GM19351 (cell line): ENCODE measurements at regions not wholly inside any gene's neighbourhood (a gene's known extent, or its start where the extent isn't known, plus 50 kb on each side); places are given as distances from the start of the nearest gene placed in this dataset.
A peak's percentile ranks its signal among the peaks of the same experiment; 100 is the strongest.

Source experiments
- ATAC-seq: cut with Tn5 transposase; IDR thresholded peaks from one replicate; pipeline ENCODE4 v1.9.1; 2021; ENCODE audit warnings: mild to moderate bottlenecking, moderate library complexity; ENCODE audit not compliant: unreplicated experiment

GRCh38 chr21:43364261-43364510 lies 62.7 kb downstream of the SIK1 start:
- no peak for ATAC-seq

- ATAC-seq: no peak
These were observed 63.2 kb downstream of the SIK1 start for GRCh38 chr21:43363506-43364260.

GRCh38 chr21:43362915-43363314 lies 64.0 kb downstream of the SIK1 start:
- ATAC-seq: no peak

GRCh38 chr21:43362321-43362791 lies 64.6 kb downstream of the SIK1 start:
- no peak for ATAC-seq

- peak; percentile 71 for ATAC-seq
These were observed 65.2 kb downstream of the SIK1 start for GRCh38 chr21:43361493-43362296.

GRCh38 chr21:43361127-43361492 lies 65.8 kb downstream of the SIK1 start:
- ATAC-seq: no peak

- no peak for ATAC-seq
These were observed 66.3 kb downstream of the SIK1 start for GRCh38 chr21:43360441-43361126.

GRCh38 chr21:43358940-43359822 lies 67.8 kb downstream of the SIK1 start:
- no peak for ATAC-seq

- no peak for ATAC-seq
These were observed 69.1 kb downstream of the SIK1 start for GRCh38 chr21:43357715-43358430.

GRCh38 chr21:43355925-43356289 lies 71.0 kb downstream of the SIK1 start:
- no peak for ATAC-seq

GRCh38 chr21:43355266-43355924 lies 71.5 kb downstream of the SIK1 start:
- ATAC-seq: no peak

- ATAC-seq: no peak
These were observed 72.3 kb downstream of the SIK1 start for GRCh38 chr21:43354666-43355065.

- ATAC-seq: no peak
These were observed 72.9 kb downstream of the SIK1 start for GRCh38 chr21:43354026-43354420.

GRCh38 chr21:43353282-43354025 lies 73.5 kb downstream of the SIK1 start:
- ATAC-seq: no peak

GRCh38 chr21:43352568-43353281 lies 74.2 kb downstream of the SIK1 start:
- ATAC-seq: peak; percentile 84

- ATAC-seq: no peak
These were observed 74.8 kb downstream of the SIK1 start for GRCh38 chr21:43352154-43352537.

GRCh38 chr21:43351501-43352153 lies 75.3 kb downstream of the SIK1 start:
- ATAC-seq: no peak

- no peak for ATAC-seq
These were observed 77.3 kb downstream of the SIK1 start for GRCh38 chr21:43349644-43350043.
